OCI-LY1 (cell line): ENCODE measurements at regions not wholly inside any gene's neighbourhood (a gene's known extent, or its start where the extent isn't known, plus 50 kb on each side); places are given as distances from the start of the nearest gene placed in this dataset.

Experiments used
- H2AFZ ChIP-seq: fragments of 200-600 bp; sonication (generic), shearing (Covaris generic); 2 replicates; pipeline ENCODE4 v1.6.0; 2014; ENCODE audit warnings: antibody characterized with exemption, mild to moderate bottlenecking, low read length
- H3F3A ChIP-seq: fragments of 200-600 bp; sonication (generic), shearing (Covaris generic); 2 replicates; pipeline ENCODE4 v1.6.0; 2014; ENCODE audit warnings: mild to moderate bottlenecking, antibody characterized with exemption, low read length, moderate library complexity; ENCODE audit not compliant: insufficient read depth
- H3K27ac ChIP-seq: fragments of 200-600 bp; sonication (generic); 2 replicates; pipeline ENCODE4 v1.5.1; 2014; ENCODE audit warnings: low read length, mixed run types, mild to moderate bottlenecking, low read depth; ENCODE audit not compliant: poor library complexity, severe bottlenecking
- H3K27me3 ChIP-seq: fragments of 200-600 bp; sonication (generic); 2 replicates; pipeline ENCODE4 v1.6.0; 2014; ENCODE audit warnings: antibody characterized with exemption, mild to moderate bottlenecking, low read length, moderate library complexity; ENCODE audit not compliant: insufficient read depth
- H3K36me3 ChIP-seq: fragments of 200-600 bp; sonication (generic); 2 replicates; pipeline ENCODE4 v1.6.1; 2014; ENCODE audit warnings: mild to moderate bottlenecking, antibody characterized with exemption, low read length, moderate library complexity, mixed read lengths; ENCODE audit not compliant: insufficient read depth
- H3K4me1 ChIP-seq: fragments of 200-600 bp; sonication (generic); 2 replicates; pipeline ENCODE4 v1.5.1; 2014; ENCODE audit warnings: mild to moderate bottlenecking, low read length, moderate library complexity; ENCODE audit not compliant: insufficient read depth, severe bottlenecking
- H3K4me2 ChIP-seq: fragments of 200-600 bp; sonication (generic), shearing (Covaris generic); 2 replicates; pipeline ENCODE4 v1.6.1; 2014; ENCODE audit warnings: low read length
- H3K4me3 ChIP-seq: fragments of 200-600 bp; sonication (generic); 2 replicates; pipeline ENCODE4 v1.5.1; 2014; ENCODE audit warnings: low read length, low read depth, mild to moderate bottlenecking, mixed read lengths; ENCODE audit not compliant: poor library complexity, severe bottlenecking
- H3K79me2 ChIP-seq: fragments of 200-600 bp; shearing (Covaris generic); 2 replicates; pipeline ENCODE4 v1.6.1; 2016; ENCODE audit warnings: mixed run types, low read length, mixed read lengths; ENCODE audit not compliant: insufficient read depth
- H3K9ac ChIP-seq: fragments of 200-600 bp; sonication (generic), shearing (Covaris generic); 2 replicates; pipeline ENCODE4 v1.6.1; 2014; ENCODE audit warnings: mild to moderate bottlenecking, low read length, mixed read lengths
- H3K9me2 ChIP-seq: fragments of 200-600 bp; sonication (generic), shearing (Covaris generic); 2 replicates; pipeline ENCODE4 v1.6.1; 2014; ENCODE audit warnings: low read depth, mild to moderate bottlenecking, low read length, mixed read lengths
- H3K9me3 ChIP-seq: fragments of 200-600 bp; shearing (Covaris generic); 2 replicates; pipeline ENCODE4 v1.6.1; 2014; ENCODE audit warnings: low read length, mixed read lengths
- H4K20me1 ChIP-seq: fragments of 200-600 bp; sonication (generic), shearing (Covaris generic); 2 replicates; pipeline ENCODE4 v1.6.0; 2016; ENCODE audit warnings: mild to moderate bottlenecking, low read length; ENCODE audit not compliant: insufficient read depth
- CTCF ChIP-seq: fragments of 200-600 bp; sonication (generic), shearing (Covaris generic); IDR thresholded peaks from 2 replicates; pipeline ENCODE4 v1.5.1; 2017; ENCODE audit warnings: mild to moderate bottlenecking, antibody characterized with exemption, low read length, moderate library complexity, mixed read lengths
- EZH2 ChIP-seq: fragments of 200-600 bp; sonication (generic), shearing (Covaris generic); IDR thresholded peaks from 2 replicates; pipeline ENCODE4 v1.8.0; 2017; ENCODE audit warnings: borderline replicate concordance, mixed run types, mild to moderate bottlenecking, antibody characterized with exemption, low read length, moderate library complexity, mixed read lengths

GRCh38 chr1:61013189-61013945 is 69.0 kb upstream of the NFIA start:
- Histone ChIP-seq H3F3A (no peaks in the 10 kb centered on the region), H3K79me2 (no peaks in the 10 kb centered on the region), H3K4me1 (no peaks in the 10 kb centered on the region), H3K9me2 (no peaks in the 10 kb centered on the region), H3K9ac (no peak overlapping the region), H2AFZ (no peak overlapping the region), H3K27ac (no peak overlapping the region), H4K20me1 (no peaks in the 10 kb centered on the region), H3K27me3 (no peaks in the 10 kb centered on the region), H3K36me3 (no peaks in the 10 kb centered on the region), H3K4me3 (no peak overlapping the region), H3K9me3 (no peaks in the 10 kb centered on the region), H3K4me2 (no peak overlapping the region)
- TF ChIP-seq CTCF (no peak), EZH2 (no peak)

- Histone ChIP-seq H3K27ac (no peak overlapping the region), H2AFZ (no peak overlapping the region), H3K9me2 (no peaks in the 10 kb centered on the region), H3F3A (no peaks in the 10 kb centered on the region), H4K20me1 (no peaks in the 10 kb centered on the region), H3K9ac (no peak overlapping the region), H3K9me3 (no peaks in the 10 kb centered on the region), H3K79me2 (no peaks in the 10 kb centered on the region), H3K36me3 (no peaks in the 10 kb centered on the region), H3K4me2 (no peak overlapping the region), H3K27me3 (no peaks in the 10 kb centered on the region; the same call in 1 of the 2 replicates), H3K4me3 (no peak overlapping the region), H3K4me1 (no peaks in the 10 kb centered on the region)
- no peak for TF ChIP-seq EZH2
Observed at GRCh38 chr1:61012341-61012761, 70.0 kb upstream of the NFIA start.

- Histone ChIP-seq H3K27ac (no peak overlapping the region), H2AFZ (no peak overlapping the region), H3K4me3 (no peak overlapping the region), H3K4me2 (no peak overlapping the region), H3K9me3 (no peaks in the 10 kb centered on the region), H3K79me2 (no peaks in the 10 kb centered on the region), H3K36me3 (no peaks in the 10 kb centered on the region), H3F3A (no peaks in the 10 kb centered on the region), H3K9ac (no peak overlapping the region), H3K4me1 (no peaks in the 10 kb centered on the region), H4K20me1 (no peaks in the 10 kb centered on the region), H3K9me2 (no peaks in the 10 kb centered on the region), H3K27me3 (no peaks in the 10 kb centered on the region; the same call in 1 of the 2 replicates)
- TF ChIP-seq EZH2 (no peak), CTCF (no peak)
Observed at GRCh38 chr1:61011561-61012263, 70.6 kb upstream of the NFIA start.
